ENCODE measurements at regions not wholly inside any gene's neighbourhood (a gene's known extent, or its start where the extent isn't known, plus 50 kb on each side); places are given as distances from the start of the nearest gene placed in this dataset.

DNA sequence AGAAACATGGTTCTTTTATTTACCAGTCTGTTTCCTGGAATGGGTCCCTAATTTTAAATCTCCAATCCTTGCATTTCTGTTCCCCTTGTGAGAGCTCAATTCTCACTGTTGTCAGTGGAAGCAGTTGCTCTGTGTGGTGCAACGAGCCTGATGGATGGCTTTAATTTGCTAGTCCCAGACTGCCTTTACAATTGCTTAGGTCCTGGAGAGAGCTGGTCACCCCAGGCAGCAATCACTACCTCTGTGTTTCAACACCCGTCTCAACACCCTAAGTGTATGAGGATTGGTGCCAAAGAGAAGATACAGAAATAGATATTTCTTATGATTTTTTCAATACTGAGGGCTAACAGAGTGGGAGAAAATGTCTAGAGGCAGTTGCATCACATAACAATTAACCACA is 873.8 kb downstream of the GLUD2 start:
- CTCF ChIA-PET = no interaction called here
- no peaks in the 10 kb centered on the region for H3K9me3 Mint-ChIP-seq
- intact Hi-C loops (cut with DNase I, micrococcal nuclease) = no loop called here
- no peaks in the 10 kb centered on the region for H3K27me3 Mint-ChIP-seq
- DNase-seq (no peak), ATAC-seq (ENCODE audit: poor library complexity) (no peak)
- H3K27ac Mint-ChIP-seq = no peak overlapping the region
- no peaks in the 10 kb centered on the region for H3K36me3 Mint-ChIP-seq (ENCODE audit: low read depth)
- POLR2A ChIA-PET = no interaction called here
- H3K4me1 Mint-ChIP-seq (ENCODE audit: low read depth) = no peaks in the 10 kb centered on the region
- TF ChIP-seq, protein P1, sequence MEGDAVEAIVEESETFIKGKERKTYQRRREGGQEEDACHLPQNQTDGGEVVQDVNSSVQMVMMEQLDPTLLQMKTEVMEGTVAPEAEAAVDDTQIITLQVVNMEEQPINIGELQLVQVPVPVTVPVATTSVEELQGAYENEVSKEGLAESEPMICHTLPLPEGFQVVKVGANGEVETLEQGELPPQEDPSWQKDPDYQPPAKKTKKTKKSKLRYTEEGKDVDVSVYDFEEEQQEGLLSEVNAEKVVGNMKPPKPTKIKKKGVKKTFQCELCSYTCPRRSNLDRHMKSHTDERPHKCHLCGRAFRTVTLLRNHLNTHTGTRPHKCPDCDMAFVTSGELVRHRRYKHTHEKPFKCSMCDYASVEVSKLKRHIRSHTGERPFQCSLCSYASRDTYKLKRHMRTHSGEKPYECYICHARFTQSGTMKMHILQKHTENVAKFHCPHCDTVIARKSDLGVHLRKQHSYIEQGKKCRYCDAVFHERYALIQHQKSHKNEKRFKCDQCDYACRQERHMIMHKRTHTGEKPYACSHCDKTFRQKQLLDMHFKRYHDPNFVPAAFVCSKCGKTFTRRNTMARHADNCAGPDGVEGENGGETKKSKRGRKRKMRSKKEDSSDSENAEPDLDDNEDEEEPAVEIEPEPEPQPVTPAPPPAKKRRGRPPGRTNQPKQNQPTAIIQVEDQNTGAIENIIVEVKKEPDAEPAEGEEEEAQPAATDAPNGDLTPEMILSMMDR (IDR thresholded peaks at IDR 0.05) = no peak
- Histone ChIP-seq H3K36me3 (ENCODE audit: insufficient read depth, low read length) (no peaks in the 10 kb centered on the region), H3K27ac (ENCODE audit: low read depth in 1 of 2, low read length in 2 of 2) (no peak overlapping the region), H3K4me3 (ENCODE audit: low read length) (no peak overlapping the region), H3K9me3 (ENCODE audit: control insufficient read depth in 1 of 2, insufficient read depth in 1 of 2, low read length in 2 of 2) (no peaks in the 10 kb centered on the region), H3K27me3 (ENCODE audit: control insufficient read depth in 1 of 2, insufficient read depth in 2 of 2, low read length in 2 of 2) (no peaks in the 10 kb centered on the region), H3K4me1 (ENCODE audit: insufficient read depth, low read length) (no peaks in the 10 kb centered on the region)
- H3K4me3 Mint-ChIP-seq = no peak overlapping the region

DNA sequence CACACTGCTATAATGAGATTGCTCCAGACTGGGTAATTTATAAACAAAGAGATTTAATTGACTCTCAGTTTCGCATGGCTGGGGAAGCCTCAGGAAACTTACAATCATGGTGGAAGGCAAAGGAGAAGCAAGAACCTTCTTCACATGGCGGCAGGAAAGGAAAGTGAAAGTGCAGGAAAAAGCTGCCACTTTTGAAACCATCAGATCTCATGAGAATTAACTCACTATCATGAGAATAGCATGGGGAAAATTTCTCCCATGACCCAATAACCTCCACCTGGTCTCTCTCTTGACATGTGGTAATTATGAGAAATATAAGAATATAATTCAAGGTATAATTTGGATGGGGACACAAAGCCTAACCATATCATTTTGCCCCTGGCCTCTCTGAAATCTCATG is 884.2 kb downstream of the GLUD2 start:
- CTCF ChIA-PET = no interaction called here
- H3K4me1 ChIP-seq (ENCODE audit: insufficient read depth, low read length) = no peaks in the 10 kb centered on the region
- H3K9me3 Mint-ChIP-seq = peaks cover 3% of the 10 kb centered on the region

DNA sequence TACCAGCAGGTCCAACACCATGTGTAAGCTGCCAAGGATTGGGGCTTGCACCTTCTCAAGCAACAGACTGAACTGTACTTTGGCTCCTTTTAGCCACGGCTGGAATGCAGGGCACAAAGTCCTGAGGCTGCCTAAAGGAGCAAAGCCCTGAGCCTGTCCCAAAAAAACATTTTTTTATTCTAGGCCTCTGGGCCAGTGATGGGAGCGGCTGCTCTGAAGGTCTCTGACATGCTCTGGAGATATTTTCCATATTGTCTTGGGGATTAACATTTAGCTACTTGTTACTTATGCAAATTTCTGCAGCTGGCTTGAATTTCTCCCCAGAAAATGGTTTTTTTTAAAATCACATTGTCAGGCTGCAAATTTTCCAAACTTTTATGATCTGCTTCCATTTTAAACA is 885.3 kb downstream of the GLUD2 start:
- no peak overlapping the region for H3K27ac Mint-ChIP-seq
- Histone ChIP-seq H3K4me1 (ENCODE audit: insufficient read depth, low read length) (no peaks in the 10 kb centered on the region), H3K4me3 (ENCODE audit: low read length) (no peak overlapping the region), H3K36me3 (ENCODE audit: insufficient read depth, low read length) (no peaks in the 10 kb centered on the region), H3K27me3 (ENCODE audit: control insufficient read depth in 1 of 2, insufficient read depth in 2 of 2, low read length in 2 of 2) (no peaks in the 10 kb centered on the region), H3K27ac (ENCODE audit: low read depth in 1 of 2, low read length in 2 of 2) (no peak overlapping the region), H3K9me3 (ENCODE audit: control insufficient read depth in 1 of 2, insufficient read depth in 1 of 2, low read length in 2 of 2) (no peaks in the 10 kb centered on the region)
- ChIA-PET POLR2A (no interaction called here), CTCF (no interaction called here)
- peaks cover 1% of the 10 kb centered on the region for H3K9me3 Mint-ChIP-seq
- ATAC-seq (ENCODE audit: poor library complexity) = no peak
- H3K27me3 Mint-ChIP-seq = no peaks in the 10 kb centered on the region
- no peak overlapping the region for H3K4me3 Mint-ChIP-seq
- TF ChIP-seq, protein P1 (IDR thresholded peaks at IDR 0.05) = no peak
- intact Hi-C loops (cut with DNase I, micrococcal nuclease) = no loop called here
- no peak for DNase-seq
- no peaks in the 10 kb centered on the region for H3K36me3 Mint-ChIP-seq (ENCODE audit: low read depth)
- H3K4me1 Mint-ChIP-seq (ENCODE audit: low read depth) = no peaks in the 10 kb centered on the region

More for the DNA sequence above, 884.2 kb downstream of the GLUD2 start:
- Histone ChIP-seq H3K36me3 (ENCODE audit: insufficient read depth, low read length) (no peaks in the 10 kb centered on the region), H3K27me3 (ENCODE audit: control insufficient read depth in 1 of 2, insufficient read depth in 2 of 2, low read length in 2 of 2) (no peaks in the 10 kb centered on the region), H3K27ac (ENCODE audit: low read depth in 1 of 2, low read length in 2 of 2) (no peak overlapping the region), H3K4me3 (ENCODE audit: low read length) (no peak overlapping the region), H3K9me3 (ENCODE audit: control insufficient read depth in 1 of 2, insufficient read depth in 1 of 2, low read length in 2 of 2) (no peaks in the 10 kb centered on the region)
- DNase-seq (no peak), ATAC-seq (ENCODE audit: poor library complexity) (no peak)
- Mint-ChIP-seq H3K27me3 (no peaks in the 10 kb centered on the region), H3K36me3 (ENCODE audit: low read depth) (no peaks in the 10 kb centered on the region), H3K4me1 (ENCODE audit: low read depth) (no peaks in the 10 kb centered on the region), H3K4me3 (no peak overlapping the region), H3K27ac (no peak overlapping the region)
- intact Hi-C loops (cut with DNase I, micrococcal nuclease) = no loop called here
- TF ChIP-seq, protein P1 (IDR thresholded peaks at IDR 0.05) = no peak
- POLR2A ChIA-PET = no interaction called here
